LoVo (cell line): ENCODE measurements at regions not wholly inside any gene's neighbourhood (a gene's known extent, or its start where the extent isn't known, plus 50 kb on each side); places are given as distances from the start of the nearest gene placed in this dataset.
"Not testable (repeated sequence)": the region's sequence is repeated elsewhere in the genome, so short reads cannot be mapped to it uniquely, and the experiment has no call there.

Experiments
- DNase-seq: peaks from one replicate; pipeline ENCODE4 v3.0.0-alpha.2; 2016; ENCODE audit warnings: low spot score

DNA sequence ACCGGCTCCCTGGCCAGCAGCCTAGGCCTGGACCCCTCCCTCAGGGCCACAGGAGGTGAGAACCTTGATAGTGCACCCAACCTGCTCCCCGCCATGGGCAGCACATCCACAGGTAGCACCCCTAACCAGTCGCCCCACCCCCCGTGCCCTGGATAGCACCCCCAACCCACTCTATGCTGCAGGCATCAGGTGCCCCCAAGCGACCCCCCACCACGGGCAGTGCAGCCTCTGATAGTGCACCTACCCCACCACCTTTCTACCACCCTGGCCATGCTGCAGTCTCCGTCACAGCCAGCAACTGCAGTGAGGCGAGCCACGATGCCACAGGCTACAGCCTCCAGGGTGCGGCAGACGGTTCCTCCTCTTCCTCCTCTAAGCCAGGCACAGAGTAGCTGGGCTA, 55.6 kb downstream of the SOWAHC start:
- no peak for DNase-seq

DNA sequence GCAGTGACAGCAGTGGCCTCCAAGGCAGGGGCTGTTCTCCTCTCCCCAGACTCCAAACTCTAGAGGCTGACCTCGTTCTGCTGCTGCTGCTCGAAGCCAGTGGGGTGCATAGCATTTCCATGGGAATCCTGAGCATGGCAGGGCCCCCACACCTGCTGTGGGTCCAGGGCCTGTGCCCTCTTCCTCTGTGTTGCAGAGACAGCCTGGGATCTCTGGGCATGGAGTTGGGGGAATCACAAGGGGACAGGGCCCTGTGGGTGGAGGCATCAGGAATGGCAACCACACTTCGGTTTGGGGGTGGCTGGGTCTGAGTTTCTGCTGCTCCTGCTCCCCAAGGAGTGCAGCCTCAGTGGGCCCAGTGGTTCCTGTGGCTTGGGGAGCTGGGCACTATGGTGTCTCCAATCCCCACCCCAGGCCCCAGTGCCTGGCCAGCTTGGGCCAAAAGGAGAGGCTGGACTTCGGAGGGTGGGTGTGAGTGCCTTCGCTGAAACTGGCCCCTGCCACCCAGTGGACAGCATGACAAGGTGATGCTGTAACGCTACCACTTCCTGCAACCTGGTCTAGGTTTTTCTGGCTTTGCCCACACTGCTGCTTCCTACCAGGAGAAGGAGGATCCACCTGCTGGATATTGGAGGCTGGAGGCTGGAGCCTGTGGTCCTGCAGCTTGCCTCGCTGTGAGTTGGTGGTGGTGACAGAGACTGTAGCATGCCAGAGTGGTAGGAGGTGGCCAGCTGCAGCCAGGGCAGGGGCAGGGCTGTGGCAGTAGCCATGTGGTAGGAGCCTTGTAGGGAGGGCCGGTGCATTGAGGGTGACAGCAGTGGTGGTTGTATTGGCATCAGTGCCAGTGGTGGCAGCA, 56.6 kb downstream of the SOWAHC start:
- no peak for DNase-seq

DNA sequence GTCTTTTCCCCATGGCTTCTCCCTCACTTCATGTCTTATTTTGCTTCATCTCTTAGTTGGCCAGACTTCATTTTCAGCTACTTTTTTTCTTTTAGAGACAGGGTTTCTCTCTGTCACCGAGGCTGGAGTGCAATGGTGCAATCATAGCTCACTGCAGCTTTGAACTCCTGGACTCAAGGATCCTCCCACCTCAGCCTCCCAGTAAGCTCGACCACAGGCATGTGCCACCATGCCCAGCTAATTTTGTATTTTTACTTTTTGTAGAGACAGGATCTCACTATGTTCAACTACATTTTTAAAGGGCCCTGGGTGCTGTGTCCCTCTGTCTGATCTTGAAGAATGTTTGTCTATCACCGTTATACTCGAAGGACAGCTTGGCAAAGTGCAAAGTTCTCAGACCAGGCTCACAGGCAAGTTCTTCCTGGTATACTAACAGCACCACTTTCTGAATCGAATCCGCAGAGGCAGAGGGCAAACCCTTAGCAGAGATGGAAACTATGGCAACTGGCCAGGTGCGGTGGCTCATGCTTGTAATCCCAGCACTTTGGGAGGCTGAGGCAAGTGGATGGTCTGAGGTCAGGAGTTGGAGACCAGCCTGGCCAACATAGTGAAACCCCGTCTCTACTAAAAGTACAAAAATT, 60.9 kb downstream of the SOWAHC start:
- peak; percentile 68 for DNase-seq

DNA sequence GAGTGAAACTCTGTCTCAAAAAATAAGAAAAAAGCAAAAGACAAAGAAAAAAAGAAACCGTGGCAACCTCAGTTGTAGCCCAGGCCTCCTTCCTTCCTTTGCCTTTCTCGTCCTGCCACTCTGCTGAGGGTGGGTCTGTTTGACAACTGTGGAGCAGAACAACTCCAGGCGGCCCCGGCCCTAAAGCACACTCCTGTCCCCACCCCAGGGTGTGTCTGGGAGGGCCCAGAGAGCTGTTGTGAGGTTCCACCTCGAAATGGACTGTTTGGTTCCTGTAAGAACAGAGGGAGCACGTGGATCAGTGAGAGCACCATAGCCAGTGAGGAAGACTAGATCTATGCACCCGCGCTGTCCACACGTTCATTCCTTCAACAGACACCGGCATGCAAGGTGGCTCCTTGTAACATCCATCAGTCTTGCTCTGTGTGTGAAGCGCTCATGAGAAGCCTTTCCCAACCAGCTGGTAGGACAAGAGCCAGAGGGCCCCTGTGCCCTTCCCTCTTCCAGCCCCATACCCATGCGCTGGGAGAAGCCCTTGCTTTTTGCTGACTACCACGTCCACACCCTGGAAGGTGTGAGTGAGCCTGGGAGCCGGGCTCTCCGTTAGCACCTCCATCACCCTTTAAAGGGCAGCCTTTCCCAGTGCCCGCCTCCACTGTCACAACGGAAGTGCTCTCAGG, 61.6 kb downstream of the SOWAHC start:
- DNase-seq, result peak; percentile 64

DNA sequence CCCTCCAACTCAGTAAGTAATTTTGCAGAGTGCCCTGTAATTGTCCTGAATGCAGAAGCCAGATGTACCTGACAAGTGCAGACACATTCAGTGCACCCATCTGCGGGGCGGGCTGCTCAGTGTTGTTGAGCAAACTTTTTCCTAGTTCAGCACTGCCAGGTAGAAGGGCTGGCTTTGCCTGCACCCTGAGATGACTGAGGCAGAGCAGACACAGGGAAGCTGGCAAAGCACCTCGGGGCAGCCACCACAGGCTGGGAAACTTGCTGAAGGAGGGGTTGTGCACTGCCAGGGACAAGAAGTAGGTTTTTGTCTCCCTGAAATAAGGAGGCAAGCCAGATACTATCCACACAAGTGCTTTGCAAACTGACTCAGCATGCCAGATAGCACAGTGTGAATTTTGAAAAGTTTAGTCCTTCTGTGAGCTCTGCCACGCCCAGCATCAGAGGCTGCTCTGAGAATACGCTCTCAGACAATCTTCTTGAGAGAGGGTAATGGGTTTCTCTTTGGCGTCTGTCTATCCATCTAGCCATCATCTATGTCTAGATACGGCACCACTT, 62.3 kb downstream of the SOWAHC start:
- DNase-seq, result no peak

DNA sequence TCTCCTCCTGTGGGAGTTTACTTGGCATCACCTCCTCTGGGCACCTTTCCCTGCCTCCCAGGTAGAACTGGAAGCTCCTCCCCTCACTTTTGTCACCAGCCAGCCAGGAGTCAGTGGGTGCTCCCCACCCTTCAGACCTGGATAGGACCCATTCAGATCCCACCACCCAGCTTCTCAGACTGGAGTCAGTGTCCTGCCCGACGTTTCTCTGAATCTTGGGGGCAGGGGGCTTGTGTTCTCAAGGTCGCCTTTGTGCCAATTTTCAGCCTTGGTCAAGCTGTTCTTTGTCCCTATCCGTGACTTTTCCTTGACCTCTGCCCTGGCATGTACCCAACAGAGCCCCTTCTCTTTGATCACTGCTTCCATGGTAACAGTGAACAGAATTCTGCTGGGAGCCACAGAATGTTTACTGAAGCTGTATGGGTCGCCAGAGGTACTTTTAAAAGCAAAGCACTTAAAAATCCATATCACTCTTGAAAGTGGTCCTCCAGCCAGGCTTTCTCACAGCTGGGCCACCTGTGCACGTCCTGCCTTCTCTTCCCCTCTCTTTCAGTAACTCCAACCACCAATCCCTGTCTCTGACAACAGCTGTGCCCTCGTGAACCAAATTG, 63.1 kb downstream of the SOWAHC start:
- not testable (repeated sequence) for DNase-seq

- no peak for DNase-seq
These were observed 63.8 kb downstream of the SOWAHC start for GRCh38 chr2:109677835-109678580.

GRCh38 chr2:109678724-109679201, 64.6 kb downstream of the SOWAHC start:
- DNase-seq, result not testable (repeated sequence)

DNA sequence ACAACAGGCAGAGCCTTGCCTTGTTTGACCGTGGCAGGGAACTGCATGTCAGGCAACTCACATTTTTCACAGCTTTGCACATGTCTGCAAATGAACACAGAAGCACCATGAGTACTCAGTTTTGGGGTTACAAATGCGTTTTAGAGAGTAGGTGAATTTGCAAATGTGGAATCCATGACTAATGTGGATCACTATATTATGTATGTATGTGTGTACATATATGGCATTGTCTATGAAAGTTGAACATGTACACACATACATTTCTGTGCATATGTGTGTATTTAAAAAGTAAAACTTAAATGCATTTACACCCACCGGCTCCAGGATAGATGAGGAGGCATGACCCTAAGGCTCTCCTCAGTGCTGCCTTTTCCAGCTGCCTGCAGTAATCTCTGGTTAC, 65.1 kb downstream of the SOWAHC start:
- DNase-seq, result no peak

GRCh38 chr2:109679626-109680025, 65.5 kb downstream of the SOWAHC start:
- DNase-seq, result no peak

DNA sequence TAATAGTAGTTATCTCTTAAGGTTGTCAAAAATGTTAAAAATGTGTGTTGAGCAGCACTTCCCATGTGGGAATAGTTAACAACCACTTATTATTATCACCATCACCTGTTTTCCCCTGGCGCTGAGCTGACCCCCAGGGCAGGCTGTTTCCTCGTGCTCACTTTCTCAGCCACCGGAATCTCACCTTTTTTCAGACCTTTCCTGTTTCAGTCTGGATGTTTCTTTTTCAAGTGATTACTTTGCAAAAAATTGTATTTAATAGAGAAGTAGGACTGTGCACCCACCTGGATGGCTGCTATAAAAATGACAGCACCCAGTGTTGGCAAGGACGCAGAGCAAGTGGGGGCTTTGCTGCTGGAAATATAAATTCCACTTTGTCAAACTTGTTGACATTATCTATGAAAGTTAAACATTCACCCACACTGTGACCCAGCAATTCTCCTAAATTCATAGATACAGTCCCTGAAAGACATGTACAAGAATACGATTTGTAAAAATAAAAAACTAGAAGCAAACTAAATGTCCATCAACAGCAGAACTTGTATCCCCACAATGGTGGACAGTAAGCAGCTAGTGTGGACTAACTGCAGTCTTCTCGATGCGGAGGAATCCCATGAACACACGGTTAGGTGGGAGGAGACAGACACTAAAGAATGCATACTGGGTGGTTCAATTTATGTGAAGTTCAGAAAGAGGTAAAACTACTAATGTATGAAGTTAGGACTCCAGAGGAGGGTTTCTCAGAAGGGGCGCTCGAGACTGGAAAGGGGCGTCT, 66.5 kb downstream of the SOWAHC start:
- no peak for DNase-seq

DNA sequence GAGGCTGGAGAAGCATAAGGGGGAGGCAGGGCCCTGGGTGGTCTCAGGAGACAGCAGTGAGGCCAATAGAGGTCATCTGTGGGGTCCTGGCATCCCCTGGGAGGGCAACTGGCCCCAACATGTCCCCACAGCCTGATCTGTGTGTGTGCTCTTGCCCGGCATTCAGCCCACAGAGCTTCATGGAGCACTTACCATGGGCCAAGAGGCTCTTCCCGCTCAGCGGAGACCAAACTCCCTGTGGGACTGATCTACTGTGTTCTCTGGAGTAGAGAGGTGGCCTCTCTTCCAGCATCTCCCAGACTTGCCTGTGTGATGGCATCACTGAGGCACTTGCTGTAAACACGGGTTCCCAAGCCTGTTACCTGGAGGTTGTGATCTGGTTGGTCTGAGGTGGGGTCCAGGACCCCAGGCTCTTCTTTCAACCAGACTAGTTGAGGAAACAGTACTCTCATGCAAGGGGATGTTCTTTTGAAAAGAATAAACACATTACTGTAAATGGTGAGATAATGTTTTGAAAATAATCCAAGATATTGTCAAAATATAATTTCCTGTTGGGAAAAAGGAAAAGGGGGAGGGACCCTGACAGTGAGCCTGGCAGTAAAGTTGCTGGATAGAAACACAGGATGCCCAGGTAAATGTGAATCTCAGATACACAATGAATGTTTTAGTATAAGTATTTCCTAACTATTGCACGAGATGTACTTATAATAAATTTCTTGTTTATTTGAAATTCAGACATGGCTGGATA, 67.6 kb downstream of the SOWAHC start:
- DNase-seq, result no peak

DNA sequence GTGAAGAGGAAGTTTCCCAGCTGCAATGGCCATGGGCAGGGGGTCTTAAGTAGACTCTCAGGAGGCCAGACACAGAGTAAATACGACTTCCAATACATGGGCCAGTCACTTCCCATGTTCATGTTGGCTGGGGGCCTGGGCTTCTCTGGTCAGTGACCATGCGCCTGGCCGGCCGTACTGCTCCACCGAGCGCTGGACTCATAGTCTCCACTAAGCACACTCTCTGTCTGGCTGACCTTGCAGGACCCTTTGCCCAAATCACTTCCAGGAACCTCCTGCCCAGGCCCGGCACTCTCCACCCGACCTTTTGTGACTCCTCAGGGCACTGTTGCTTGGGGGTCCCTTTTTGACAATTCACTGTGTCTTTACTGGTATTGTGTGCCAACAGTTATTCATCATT, 69.3 kb downstream of the SOWAHC start:
- DNase-seq, result no peak

DNA sequence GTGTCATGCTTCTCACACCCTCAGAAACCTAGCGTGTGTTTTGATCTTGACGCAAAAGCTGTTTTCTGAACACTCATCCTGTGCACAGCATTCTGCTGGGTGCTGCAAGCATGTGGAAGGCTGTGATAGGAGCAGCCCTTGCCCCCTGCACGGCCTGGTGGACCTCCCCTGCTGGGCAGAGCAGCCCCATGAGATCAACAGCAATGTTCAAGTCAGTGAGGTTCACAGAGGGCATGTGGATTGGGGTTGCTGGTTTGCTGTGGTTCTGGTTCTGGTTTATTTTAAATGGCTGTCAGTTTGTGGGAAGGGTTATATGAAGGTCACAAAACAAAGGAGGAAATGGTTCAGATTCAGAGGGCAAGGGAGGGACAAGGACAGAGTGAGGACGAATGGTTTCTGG, 71.3 kb downstream of the SOWAHC start:
- no peak for DNase-seq

DNA sequence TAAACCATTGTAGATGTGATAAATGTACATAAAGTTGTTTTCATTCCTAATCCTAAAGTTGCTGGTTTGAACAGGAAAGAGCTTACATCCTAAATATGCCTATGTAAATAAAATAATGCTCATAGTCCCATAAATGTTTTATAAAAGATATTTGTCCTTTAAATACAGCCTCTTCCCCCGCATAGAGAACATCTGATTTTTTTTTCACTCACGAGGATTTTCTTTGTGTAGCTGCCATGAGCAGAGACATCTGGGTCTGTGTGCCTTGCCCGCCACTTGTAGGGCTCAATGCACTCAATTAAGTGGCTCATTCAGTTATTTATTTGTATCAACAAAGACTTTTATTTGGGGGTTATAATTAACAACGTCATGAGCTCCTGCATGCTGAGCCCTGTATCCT, 72.8 kb downstream of the SOWAHC start:
- DNase-seq, result no peak

DNA sequence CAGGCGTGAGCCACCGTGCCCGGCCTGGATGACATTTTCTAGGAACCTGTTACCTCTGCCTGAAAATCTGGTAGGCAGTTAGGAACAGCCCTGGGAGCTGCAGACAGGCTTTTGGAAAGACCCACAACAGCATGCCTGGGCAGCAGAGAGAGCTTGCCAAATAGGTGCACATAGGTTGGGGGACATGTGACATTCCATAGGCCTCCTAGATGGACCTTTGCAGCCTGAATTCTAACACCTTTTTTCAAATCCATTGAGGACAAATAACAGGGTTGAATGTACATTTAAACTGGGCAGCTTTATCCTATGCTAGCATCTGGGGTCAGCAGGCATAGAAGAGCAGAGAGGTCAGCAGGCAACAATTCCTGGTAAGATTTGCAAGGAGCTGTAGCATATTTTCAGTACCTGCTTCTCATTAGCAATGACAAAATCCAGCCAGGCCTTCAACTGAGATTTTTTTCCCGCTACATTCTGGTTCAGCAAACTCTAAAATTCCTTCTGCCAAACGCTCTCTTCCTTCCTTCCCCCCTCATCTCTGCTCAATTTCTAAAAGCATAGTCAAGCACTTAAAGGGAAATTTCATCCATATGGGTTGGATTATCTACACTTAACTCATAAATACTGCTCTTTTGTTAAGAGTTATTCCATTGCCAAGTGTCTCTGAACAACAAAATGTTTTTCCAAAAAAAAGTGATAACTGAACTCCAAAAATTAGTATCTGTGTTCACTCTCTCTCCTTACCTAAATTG, 75.2 kb downstream of the SOWAHC start:
- DNase-seq, result no peak

DNA sequence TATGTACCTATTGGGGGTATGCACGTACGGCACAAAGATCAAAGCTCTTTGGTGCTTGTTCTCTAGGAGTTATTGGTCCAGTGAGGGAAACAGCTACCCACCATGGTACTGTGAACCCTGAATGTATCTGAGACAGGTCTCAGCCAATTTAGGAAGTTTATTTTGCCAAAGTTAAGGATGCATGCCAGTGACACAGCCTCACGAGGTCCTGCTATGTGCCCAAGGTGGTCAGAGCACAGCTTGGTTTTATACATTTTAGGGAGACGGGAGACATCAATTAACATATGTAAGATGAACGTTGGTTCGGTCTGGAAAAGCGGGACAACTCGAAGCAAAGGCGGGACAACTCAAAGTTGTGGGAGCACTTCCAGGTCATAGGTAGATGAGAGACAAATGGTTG, 75.8 kb downstream of the SOWAHC start:
- DNase-seq, result no peak

GRCh38 chr2:109690457-109690821, 76.3 kb downstream of the SOWAHC start:
- no peak for DNase-seq

- peak; percentile 83 for DNase-seq
These were observed 76.8 kb downstream of the SOWAHC start for GRCh38 chr2:109690822-109691541.
